ENCODE measurements at regions not wholly inside any gene's neighbourhood (a gene's known extent, or its start where the extent isn't known, plus 50 kb on each side); places are given as distances from the start of the nearest gene placed in this dataset.
"Not testable (repeated sequence)": the region's sequence is repeated elsewhere in the genome, so short reads cannot be mapped to it uniquely, and the experiment has no call there.

DNA sequence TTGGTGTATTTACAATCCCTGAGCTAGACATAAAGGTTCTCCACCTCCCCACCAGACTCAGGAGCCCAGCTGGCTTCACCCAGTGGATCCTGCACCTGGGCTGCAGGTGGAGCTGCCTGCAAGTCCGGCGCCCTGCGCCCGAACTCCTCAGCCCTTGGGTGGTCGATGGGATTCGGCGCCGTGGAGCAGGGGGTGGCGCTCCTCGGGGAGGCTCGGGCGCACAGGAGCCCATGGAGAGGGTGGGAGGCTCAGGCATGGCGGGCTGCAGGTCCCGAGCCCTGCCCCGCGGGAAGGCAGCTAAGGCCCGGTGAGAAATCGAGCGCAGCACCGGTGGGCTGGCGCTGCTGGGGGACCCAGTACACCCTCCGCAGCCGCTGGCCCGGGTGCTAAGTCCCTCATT, 1291.6 kb downstream of the ADGRL3 start:
- TF ChIP-seq POLR2A (IDR thresholded peaks at IDR 0.05; ENCODE audit: low read length); GATA1 (IDR thresholded peaks at IDR 0.05; ENCODE audit: low read depth, low read length): not testable (repeated sequence)

All from erythroblast (primary cell).